GM12874 (cell line): ENCODE measurements at regions not wholly inside any gene's neighbourhood (a gene's known extent, or its start where the extent isn't known, plus 50 kb on each side); places are given as distances from the start of the nearest gene placed in this dataset.

Source experiments
- TF ChIP-seq, protein P1 (sequence below): IDR thresholded peaks from 2 replicates; pipeline ENCODE4 v1.5.1; 2011; ENCODE audit warnings: low read depth, mild to moderate bottlenecking, control low read depth, low read length, moderate library complexity; ENCODE audit not compliant: insufficient read depth

- TF ChIP-seq, protein P1, sequence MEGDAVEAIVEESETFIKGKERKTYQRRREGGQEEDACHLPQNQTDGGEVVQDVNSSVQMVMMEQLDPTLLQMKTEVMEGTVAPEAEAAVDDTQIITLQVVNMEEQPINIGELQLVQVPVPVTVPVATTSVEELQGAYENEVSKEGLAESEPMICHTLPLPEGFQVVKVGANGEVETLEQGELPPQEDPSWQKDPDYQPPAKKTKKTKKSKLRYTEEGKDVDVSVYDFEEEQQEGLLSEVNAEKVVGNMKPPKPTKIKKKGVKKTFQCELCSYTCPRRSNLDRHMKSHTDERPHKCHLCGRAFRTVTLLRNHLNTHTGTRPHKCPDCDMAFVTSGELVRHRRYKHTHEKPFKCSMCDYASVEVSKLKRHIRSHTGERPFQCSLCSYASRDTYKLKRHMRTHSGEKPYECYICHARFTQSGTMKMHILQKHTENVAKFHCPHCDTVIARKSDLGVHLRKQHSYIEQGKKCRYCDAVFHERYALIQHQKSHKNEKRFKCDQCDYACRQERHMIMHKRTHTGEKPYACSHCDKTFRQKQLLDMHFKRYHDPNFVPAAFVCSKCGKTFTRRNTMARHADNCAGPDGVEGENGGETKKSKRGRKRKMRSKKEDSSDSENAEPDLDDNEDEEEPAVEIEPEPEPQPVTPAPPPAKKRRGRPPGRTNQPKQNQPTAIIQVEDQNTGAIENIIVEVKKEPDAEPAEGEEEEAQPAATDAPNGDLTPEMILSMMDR = no peak
Measured at GRCh38 chr12:132433641-132434395, 56.1 kb upstream of the FBRSL1 start.

GRCh38 chr12:132432721-132433577 lies 57.0 kb upstream of the FBRSL1 start:
- TF ChIP-seq, protein P1 = no peak

DNA sequence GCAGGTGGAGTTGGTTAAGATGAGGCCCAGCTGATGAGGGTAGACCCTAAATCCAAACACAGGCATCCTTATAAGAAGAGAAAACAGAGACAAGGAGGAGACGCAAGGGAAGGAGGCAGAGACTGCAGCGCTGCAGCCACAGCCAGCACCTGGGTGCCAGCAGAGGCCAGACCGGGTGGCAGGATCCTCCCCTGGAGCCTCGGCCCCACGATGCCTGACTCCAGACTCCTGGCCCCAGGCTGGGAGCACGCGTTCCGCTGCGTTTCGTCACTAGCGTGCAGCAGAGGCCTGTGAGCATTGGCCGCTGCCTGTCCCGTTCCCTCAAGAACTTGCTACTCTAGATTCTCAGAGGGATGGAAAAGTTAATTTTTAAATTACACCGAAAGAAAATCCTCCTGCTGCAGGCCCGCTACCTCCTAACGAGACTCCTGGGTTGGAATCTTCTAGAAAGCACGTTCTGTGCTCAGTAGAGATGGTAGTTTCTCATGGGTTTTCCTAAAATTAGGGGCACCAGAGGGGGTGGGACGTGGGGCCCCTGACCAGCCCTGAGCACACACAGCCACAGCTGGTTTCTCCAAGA lies 57.7 kb upstream of the FBRSL1 start:
- TF ChIP-seq, protein P1 = no peak

DNA sequence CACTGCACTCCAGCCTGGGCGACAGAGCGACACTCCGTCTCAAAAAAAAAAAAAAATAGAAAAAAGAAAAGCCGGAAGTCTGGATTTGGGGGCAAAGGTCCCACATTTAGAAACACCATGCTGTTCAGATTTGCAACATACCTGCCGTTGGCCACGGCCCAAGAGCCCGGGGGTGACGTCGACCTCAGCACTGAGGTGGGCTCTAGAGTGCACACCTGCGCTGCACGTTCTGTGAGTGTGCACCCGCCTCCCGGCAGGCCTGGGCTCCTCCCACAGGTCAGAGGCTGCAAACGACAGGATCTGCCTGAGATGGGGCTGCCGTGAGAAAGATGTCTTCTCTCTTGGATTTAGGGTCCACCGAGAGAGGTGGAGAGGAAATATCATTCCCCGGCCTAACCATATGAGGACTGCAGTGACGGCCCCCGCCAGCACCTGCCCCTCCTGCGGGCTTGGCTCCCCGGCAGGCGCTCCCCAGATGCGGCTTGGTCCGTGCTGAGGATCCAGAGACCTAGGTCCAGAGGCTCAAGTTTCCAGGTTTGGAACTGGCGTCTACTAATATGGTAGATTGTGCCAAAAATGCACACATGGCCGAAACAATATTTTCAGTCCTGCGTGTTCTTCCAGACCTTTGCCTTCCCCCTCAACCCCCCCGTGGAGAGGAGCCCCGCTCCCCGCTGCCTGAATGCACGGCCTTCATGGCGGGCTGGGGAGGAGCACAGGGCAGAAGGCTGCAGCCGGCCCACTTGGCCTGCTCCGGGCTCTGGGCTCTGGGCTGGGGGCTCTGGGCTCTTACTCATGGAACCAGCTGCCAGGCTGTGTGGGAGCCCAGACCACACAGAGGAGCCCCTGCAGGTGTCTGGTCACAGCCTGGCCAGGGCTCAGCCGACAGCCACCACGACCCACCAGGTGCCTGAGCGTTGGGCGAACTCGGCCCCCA lies 58.8 kb upstream of the FBRSL1 start:
- TF ChIP-seq, protein P1 = no peak

GRCh38 chr12:132429946-132430643 lies 59.9 kb upstream of the FBRSL1 start:
- TF ChIP-seq, protein P1 = no peak

DNA sequence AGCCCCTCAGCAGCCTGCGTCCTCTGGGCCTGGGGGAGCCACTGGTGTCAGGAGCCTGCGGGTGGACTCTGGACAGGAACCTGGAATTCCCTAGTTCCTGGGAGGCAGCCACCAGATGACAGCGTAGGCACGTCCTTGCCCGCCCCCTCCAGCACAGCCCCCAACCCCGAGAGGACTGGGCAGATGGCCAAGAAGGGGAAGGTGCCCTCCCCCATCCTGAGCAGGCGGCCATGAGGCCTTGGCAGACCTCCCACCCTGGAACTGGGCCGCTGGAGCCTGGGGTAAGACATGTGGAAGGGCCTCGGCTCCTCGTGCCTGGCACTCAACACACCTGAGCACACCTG lies 60.4 kb upstream of the FBRSL1 start:
- TF ChIP-seq, protein P1 = no peak
